ENCODE measurements at regions not wholly inside any gene's neighbourhood (a gene's known extent, or its start where the extent isn't known, plus 50 kb on each side); places are given as distances from the start of the nearest gene placed in this dataset.
"Not testable (repeated sequence)": the region's sequence is repeated elsewhere in the genome, so short reads cannot be mapped to it uniquely, and the experiment has no call there.

GRCh38 chr4:30860978-30861377, 140.8 kb downstream of the PCDH7 start:
- Histone ChIP-seq H3K9me3 (replicated peaks; ENCODE audit: low read length) (no peaks in the 10 kb centered on the region), H3K4me3 (ENCODE audit: low read length) (no peak overlapping the region), H3K4me1 (ENCODE audit: control insufficient read depth, insufficient read depth, low read length) (peaks cover 7% of the 10 kb centered on the region), H3K36me3 (ENCODE audit: insufficient read depth, low read length) (no peaks in the 10 kb centered on the region), H3K4me2 (ENCODE audit: low read length) (no peak overlapping the region), H3K9ac (ENCODE audit: low read depth, low read length) (no peak overlapping the region), H3K27me3 (ENCODE audit: control insufficient read depth, insufficient read depth, low read length) (no peaks in the 10 kb centered on the region)

GRCh38 chr4:30862196-30862595, 142.0 kb downstream of the PCDH7 start:
- H3K4me2 ChIP-seq (ENCODE audit: low read length): no peak overlapping the region
- H3K9me3 ChIP-seq (replicated peaks; ENCODE audit: low read length): no peaks in the 10 kb centered on the region
- H3K4me3 ChIP-seq (ENCODE audit: low read length): no peak overlapping the region
- H3K27me3 ChIP-seq (ENCODE audit: control insufficient read depth, insufficient read depth, low read length): no peaks in the 10 kb centered on the region
- no peak overlapping the region for H3K9ac ChIP-seq (ENCODE audit: low read depth, low read length)
- H3K36me3 ChIP-seq (ENCODE audit: insufficient read depth, low read length): no peaks in the 10 kb centered on the region
- H3K4me1 ChIP-seq (ENCODE audit: control insufficient read depth, insufficient read depth, low read length): peaks cover 14% of the 10 kb centered on the region

- Histone ChIP-seq H3K4me1 (ENCODE audit: control insufficient read depth, insufficient read depth, low read length) (peaks cover 14% of the 10 kb centered on the region), H3K27me3 (ENCODE audit: control insufficient read depth, insufficient read depth, low read length) (no peaks in the 10 kb centered on the region)
These were observed 142.9 kb downstream of the PCDH7 start for GRCh38 chr4:30863021-30863420.

GRCh38 chr4:30865691-30866090, 145.5 kb downstream of the PCDH7 start:
- H3K4me1 ChIP-seq (ENCODE audit: control insufficient read depth, insufficient read depth, low read length): peaks cover 14% of the 10 kb centered on the region

More at GRCh38 chr4:30863021-30863420, 142.9 kb downstream of the PCDH7 start:
- Histone ChIP-seq H3K9ac (ENCODE audit: low read depth, low read length) (no peak overlapping the region), H3K4me2 (ENCODE audit: low read length) (no peak overlapping the region), H3K36me3 (ENCODE audit: insufficient read depth, low read length) (no peaks in the 10 kb centered on the region), H3K4me3 (ENCODE audit: low read length) (no peak overlapping the region), H3K9me3 (replicated peaks; ENCODE audit: low read length) (no peaks in the 10 kb centered on the region)

GRCh38 chr4:30866346-30866745, 146.2 kb downstream of the PCDH7 start:
- no peaks in the 10 kb centered on the region for H3K9me3 ChIP-seq (replicated peaks; ENCODE audit: low read length)
- no peak overlapping the region for H3K4me2 ChIP-seq (ENCODE audit: low read length)
- H3K27me3 ChIP-seq (ENCODE audit: control insufficient read depth, insufficient read depth, low read length): no peaks in the 10 kb centered on the region
- H3K4me3 ChIP-seq (ENCODE audit: low read length): no peak overlapping the region
- peaks cover 14% of the 10 kb centered on the region for H3K4me1 ChIP-seq (ENCODE audit: control insufficient read depth, insufficient read depth, low read length)
- H3K9ac ChIP-seq (ENCODE audit: low read depth, low read length): no peak overlapping the region
- H3K36me3 ChIP-seq (ENCODE audit: insufficient read depth, low read length): no peaks in the 10 kb centered on the region

More at GRCh38 chr4:30865691-30866090, 145.5 kb downstream of the PCDH7 start:
- Histone ChIP-seq H3K27me3 (ENCODE audit: control insufficient read depth, insufficient read depth, low read length) (no peaks in the 10 kb centered on the region), H3K9me3 (replicated peaks; ENCODE audit: low read length) (no peaks in the 10 kb centered on the region), H3K9ac (ENCODE audit: low read depth, low read length) (no peak overlapping the region), H3K36me3 (ENCODE audit: insufficient read depth, low read length) (no peaks in the 10 kb centered on the region), H3K4me3 (ENCODE audit: low read length) (no peak overlapping the region), H3K4me2 (ENCODE audit: low read length) (no peak overlapping the region)

- H3K36me3 ChIP-seq (ENCODE audit: insufficient read depth, low read length): no peaks in the 10 kb centered on the region
- H3K4me2 ChIP-seq (ENCODE audit: low read length): no peak overlapping the region
- no peak overlapping the region for H3K9ac ChIP-seq (ENCODE audit: low read depth, low read length)
- H3K4me1 ChIP-seq (ENCODE audit: control insufficient read depth, insufficient read depth, low read length): peaks cover 14% of the 10 kb centered on the region
- no peaks in the 10 kb centered on the region for H3K9me3 ChIP-seq (replicated peaks; ENCODE audit: low read length)
- H3K27me3 ChIP-seq (ENCODE audit: control insufficient read depth, insufficient read depth, low read length): no peaks in the 10 kb centered on the region
- H3K4me3 ChIP-seq (ENCODE audit: low read length): no peak overlapping the region
These were observed 146.7 kb downstream of the PCDH7 start for GRCh38 chr4:30866907-30867306.

- peaks cover 14% of the 10 kb centered on the region for H3K4me1 ChIP-seq (ENCODE audit: control insufficient read depth, insufficient read depth, low read length)
- no peak overlapping the region for H3K4me3 ChIP-seq (ENCODE audit: low read length)
- H3K4me2 ChIP-seq (ENCODE audit: low read length): no peak overlapping the region
- no peaks in the 10 kb centered on the region for H3K9me3 ChIP-seq (replicated peaks; ENCODE audit: low read length)
- no peaks in the 10 kb centered on the region for H3K36me3 ChIP-seq (ENCODE audit: insufficient read depth, low read length)
- no peaks in the 10 kb centered on the region for H3K27me3 ChIP-seq (ENCODE audit: control insufficient read depth, insufficient read depth, low read length)
- H3K9ac ChIP-seq (ENCODE audit: low read depth, low read length): no peak overlapping the region
These were observed 147.3 kb downstream of the PCDH7 start for GRCh38 chr4:30867427-30867826.

GRCh38 chr4:30868111-30868895, 148.1 kb downstream of the PCDH7 start:
- Histone ChIP-seq H3K4me1 (ENCODE audit: control insufficient read depth, insufficient read depth, low read length) (peaks cover 12% of the 10 kb centered on the region), H3K4me2 (ENCODE audit: low read length) (no peak overlapping the region), H3K4me3 (ENCODE audit: low read length) (no peak overlapping the region)

GRCh38 chr4:30869387-30869786, 149.2 kb downstream of the PCDH7 start:
- H3K4me1 ChIP-seq (ENCODE audit: control insufficient read depth, insufficient read depth, low read length); H3K4me2 ChIP-seq (ENCODE audit: low read length); H3K9me3 ChIP-seq (replicated peaks; ENCODE audit: low read length); H3K4me3 ChIP-seq (ENCODE audit: low read length); H3K36me3 ChIP-seq (ENCODE audit: insufficient read depth, low read length); H3K27me3 ChIP-seq (ENCODE audit: control insufficient read depth, insufficient read depth, low read length); H3K9ac ChIP-seq (ENCODE audit: low read depth, low read length): not testable (repeated sequence)

More at GRCh38 chr4:30868111-30868895, 148.1 kb downstream of the PCDH7 start:
- Histone ChIP-seq H3K27me3 (ENCODE audit: control insufficient read depth, insufficient read depth, low read length) (no peaks in the 10 kb centered on the region), H3K9ac (ENCODE audit: low read depth, low read length) (no peak overlapping the region), H3K9me3 (replicated peaks; ENCODE audit: low read length) (no peaks in the 10 kb centered on the region), H3K36me3 (ENCODE audit: insufficient read depth, low read length) (no peaks in the 10 kb centered on the region)

- H3K27me3 ChIP-seq (ENCODE audit: control insufficient read depth, insufficient read depth, low read length): no peaks in the 10 kb centered on the region
- peaks cover 6% of the 10 kb centered on the region for H3K4me1 ChIP-seq (ENCODE audit: control insufficient read depth, insufficient read depth, low read length)
- no peak overlapping the region for H3K4me2 ChIP-seq (ENCODE audit: low read length)
- no peak overlapping the region for H3K9ac ChIP-seq (ENCODE audit: low read depth, low read length)
- no peaks in the 10 kb centered on the region for H3K36me3 ChIP-seq (ENCODE audit: insufficient read depth, low read length)
- H3K9me3 ChIP-seq (replicated peaks; ENCODE audit: low read length): no peaks in the 10 kb centered on the region
- no peak overlapping the region for H3K4me3 ChIP-seq (ENCODE audit: low read length)
These were observed 150.3 kb downstream of the PCDH7 start for GRCh38 chr4:30870513-30870912.

- no peak overlapping the region for H3K4me2 ChIP-seq (ENCODE audit: low read length)
- no peaks in the 10 kb centered on the region for H3K9me3 ChIP-seq (replicated peaks; ENCODE audit: low read length)
- H3K27me3 ChIP-seq (ENCODE audit: control insufficient read depth, insufficient read depth, low read length): no peaks in the 10 kb centered on the region
- no peaks in the 10 kb centered on the region for H3K36me3 ChIP-seq (ENCODE audit: insufficient read depth, low read length)
- no peak overlapping the region for H3K4me3 ChIP-seq (ENCODE audit: low read length)
- no peak overlapping the region for H3K9ac ChIP-seq (ENCODE audit: low read depth, low read length)
- H3K4me1 ChIP-seq (ENCODE audit: control insufficient read depth, insufficient read depth, low read length): no peaks in the 10 kb centered on the region
These were observed 155.6 kb downstream of the PCDH7 start for GRCh38 chr4:30875658-30876269.
